ENCODE measurements at regions not wholly inside any gene's neighbourhood (a gene's known extent, or its start where the extent isn't known, plus 50 kb on each side); places are given as distances from the start of the nearest gene placed in this dataset.
"Not testable (repeated sequence)": the region's sequence is repeated elsewhere in the genome, so short reads cannot be mapped to it uniquely, and the experiment has no call there.

DNA sequence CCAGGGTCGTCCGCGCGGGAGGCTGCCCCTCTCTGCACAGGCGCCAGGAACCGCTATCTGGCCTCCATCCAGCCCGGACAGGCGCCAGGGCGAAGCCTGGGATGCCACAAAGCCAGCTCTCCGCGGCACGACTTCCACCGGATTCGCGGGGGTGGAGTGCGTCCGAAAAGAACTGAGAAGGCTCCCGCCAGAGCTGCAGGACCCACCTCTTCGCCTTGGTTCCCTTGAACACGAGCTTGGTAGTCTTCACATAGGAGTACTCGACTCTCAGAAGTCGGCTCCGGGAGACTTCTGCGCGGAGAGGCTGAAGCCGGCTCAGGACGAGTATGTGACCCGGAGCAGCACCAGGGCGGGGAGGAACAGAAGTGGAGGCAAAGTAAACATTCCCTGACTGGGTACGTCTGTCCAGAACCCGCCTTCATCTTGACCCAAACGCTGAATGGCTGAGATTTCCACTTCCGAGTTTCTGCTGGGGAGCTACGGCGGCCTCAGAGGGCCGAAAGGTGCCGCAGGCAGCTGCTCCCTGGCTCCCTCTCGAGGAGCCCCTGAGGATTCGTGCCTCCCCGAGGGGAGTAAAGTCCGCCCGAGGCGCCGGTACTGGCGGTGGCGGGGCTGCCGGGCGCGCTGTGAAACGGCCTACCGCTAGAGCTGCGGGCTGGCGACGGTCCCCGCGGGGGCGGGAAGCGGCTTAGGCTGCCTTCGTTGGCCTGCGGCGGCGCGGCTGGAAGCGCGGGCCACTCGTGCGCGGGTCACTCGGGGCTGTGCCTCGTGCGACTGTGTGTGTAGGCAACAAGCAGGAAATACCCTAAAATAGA, 2654.9 kb upstream of the DEFB115 start:
- H3K9me2 ChIP-seq (ENCODE audit: insufficient read depth, low read length); H3K9me3 ChIP-seq (ENCODE audit: low read length); H3K36me3 ChIP-seq (ENCODE audit: insufficient read depth, low read length); H3K4me1 ChIP-seq (ENCODE audit: insufficient read depth, low read length, poor library complexity, severe bottlenecking); CTCF ChIA-PET (ENCODE audit: unreplicated experiment); H4K20me1 ChIP-seq (ENCODE audit: insufficient read depth, low read length); H3K79me2 ChIP-seq (ENCODE audit: insufficient read depth, low read depth, low read length); POLR2A ChIA-PET; intact Hi-C loops (cut with micrococcal nuclease; ENCODE audit: unreplicated experiment): not testable (repeated sequence)
- H3K27ac ChIP-seq (ENCODE audit: low read depth, low read length, poor library complexity, severe bottlenecking): peak overlapping the region; percentile 34
- peak overlapping the region; percentile 69 for H3K4me2 ChIP-seq (ENCODE audit: low read length)
- peak overlapping the region; percentile 96 for H2AFZ ChIP-seq (ENCODE audit: low read length)
- BruUV-seq (replicated peaks): TSS peak; percentile 63
- peak; percentile 88 for DNase-seq (ENCODE audit: low spot score)
- TF ChIP-seq, protein P1, sequence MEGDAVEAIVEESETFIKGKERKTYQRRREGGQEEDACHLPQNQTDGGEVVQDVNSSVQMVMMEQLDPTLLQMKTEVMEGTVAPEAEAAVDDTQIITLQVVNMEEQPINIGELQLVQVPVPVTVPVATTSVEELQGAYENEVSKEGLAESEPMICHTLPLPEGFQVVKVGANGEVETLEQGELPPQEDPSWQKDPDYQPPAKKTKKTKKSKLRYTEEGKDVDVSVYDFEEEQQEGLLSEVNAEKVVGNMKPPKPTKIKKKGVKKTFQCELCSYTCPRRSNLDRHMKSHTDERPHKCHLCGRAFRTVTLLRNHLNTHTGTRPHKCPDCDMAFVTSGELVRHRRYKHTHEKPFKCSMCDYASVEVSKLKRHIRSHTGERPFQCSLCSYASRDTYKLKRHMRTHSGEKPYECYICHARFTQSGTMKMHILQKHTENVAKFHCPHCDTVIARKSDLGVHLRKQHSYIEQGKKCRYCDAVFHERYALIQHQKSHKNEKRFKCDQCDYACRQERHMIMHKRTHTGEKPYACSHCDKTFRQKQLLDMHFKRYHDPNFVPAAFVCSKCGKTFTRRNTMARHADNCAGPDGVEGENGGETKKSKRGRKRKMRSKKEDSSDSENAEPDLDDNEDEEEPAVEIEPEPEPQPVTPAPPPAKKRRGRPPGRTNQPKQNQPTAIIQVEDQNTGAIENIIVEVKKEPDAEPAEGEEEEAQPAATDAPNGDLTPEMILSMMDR (conservative IDR thresholded peaks at IDR 0.05; ENCODE audit: low read length): peak; percentile 73
- H3K4me3 ChIP-seq (ENCODE audit: low read depth, low read length, poor library complexity, severe bottlenecking): peak overlapping the region; percentile 85

GRCh38 chr20:28603218-28603577, 2654.3 kb upstream of the DEFB115 start:
- DNase-seq (ENCODE audit: low spot score); H3K9me2 ChIP-seq (ENCODE audit: insufficient read depth, low read length); POLR2A ChIA-PET; intact Hi-C loops (cut with micrococcal nuclease; ENCODE audit: unreplicated experiment); H3K27ac ChIP-seq (ENCODE audit: low read depth, low read length, poor library complexity, severe bottlenecking); CTCF ChIA-PET (ENCODE audit: unreplicated experiment); BruUV-seq (replicated peaks); H4K20me1 ChIP-seq (ENCODE audit: insufficient read depth, low read length); H3K79me2 ChIP-seq (ENCODE audit: insufficient read depth, low read depth, low read length); H3K36me3 ChIP-seq (ENCODE audit: insufficient read depth, low read length); H3K4me1 ChIP-seq (ENCODE audit: insufficient read depth, low read length, poor library complexity, severe bottlenecking); H3K9me3 ChIP-seq (ENCODE audit: low read length): not testable (repeated sequence)
- Histone ChIP-seq H2AFZ (ENCODE audit: low read length) (peak overlapping the region; percentile 96), H3K4me2 (ENCODE audit: low read length) (peak overlapping the region; percentile 69), H3K4me3 (ENCODE audit: low read depth, low read length, poor library complexity, severe bottlenecking) (peak overlapping the region; percentile 85)

DNA sequence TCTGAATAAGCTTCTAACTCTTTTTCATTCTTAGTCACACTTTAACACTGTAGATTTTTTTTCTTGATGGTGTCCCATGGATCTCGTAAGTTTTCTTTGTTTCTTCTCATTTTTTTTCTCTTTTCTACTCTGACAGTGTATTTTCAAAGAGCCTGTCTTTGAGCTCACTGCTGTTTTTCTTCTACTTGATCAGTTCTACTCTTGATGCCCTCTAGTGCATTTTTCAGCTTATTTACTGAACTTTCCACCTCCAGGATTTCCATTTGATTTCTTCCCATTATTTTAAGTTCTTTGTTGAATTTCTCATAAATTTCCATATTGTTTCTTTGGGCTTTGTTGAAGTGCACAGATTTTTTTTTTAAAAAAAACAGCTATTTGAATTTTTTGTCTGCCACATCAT, 2641.1 kb upstream of the DEFB115 start:
- no peak overlapping the region for H3K4me3 ChIP-seq (ENCODE audit: low read depth, low read length, poor library complexity, severe bottlenecking)
- POLR2A ChIA-PET: interaction anchor here (0.6 kb wide), 1 partner anchor 34 kb away, joined by 3 read pairs; no protein-coding TSS in a partner anchor
- H3K79me2 ChIP-seq (ENCODE audit: insufficient read depth, low read depth, low read length): no peaks in the 10 kb centered on the region
- H3K9me3 ChIP-seq (ENCODE audit: low read length): peaks cover 25% of the 10 kb centered on the region
- no peak for DNase-seq (ENCODE audit: low spot score)
- no peak overlapping the region for H3K4me2 ChIP-seq (ENCODE audit: low read length)
- no peak overlapping the region for H3K27ac ChIP-seq (ENCODE audit: low read depth, low read length, poor library complexity, severe bottlenecking)
- intact Hi-C loops (cut with micrococcal nuclease; ENCODE audit: unreplicated experiment): no loop called here
- H3K9me2 ChIP-seq (ENCODE audit: insufficient read depth, low read length): no peaks in the 10 kb centered on the region
- H2AFZ ChIP-seq (ENCODE audit: low read length): no peak overlapping the region
- H4K20me1 ChIP-seq (ENCODE audit: insufficient read depth, low read length): no peaks in the 10 kb centered on the region
- no peaks in the 10 kb centered on the region for H3K4me1 ChIP-seq (ENCODE audit: insufficient read depth, low read length, poor library complexity, severe bottlenecking)
- TF ChIP-seq EZH2phosphoT487 (IDR thresholded peaks at IDR 0.05; ENCODE audit: borderline replicate concordance, low read depth, low read length): no peak
- TF ChIP-seq, protein P1 (conservative IDR thresholded peaks at IDR 0.05; ENCODE audit: low read length): no peak
- H3K36me3 ChIP-seq (ENCODE audit: insufficient read depth, low read length): no peaks in the 10 kb centered on the region
- BruUV-seq (replicated peaks): no TSS peak
- CTCF ChIA-PET (ENCODE audit: unreplicated experiment): no interaction called here

DNA sequence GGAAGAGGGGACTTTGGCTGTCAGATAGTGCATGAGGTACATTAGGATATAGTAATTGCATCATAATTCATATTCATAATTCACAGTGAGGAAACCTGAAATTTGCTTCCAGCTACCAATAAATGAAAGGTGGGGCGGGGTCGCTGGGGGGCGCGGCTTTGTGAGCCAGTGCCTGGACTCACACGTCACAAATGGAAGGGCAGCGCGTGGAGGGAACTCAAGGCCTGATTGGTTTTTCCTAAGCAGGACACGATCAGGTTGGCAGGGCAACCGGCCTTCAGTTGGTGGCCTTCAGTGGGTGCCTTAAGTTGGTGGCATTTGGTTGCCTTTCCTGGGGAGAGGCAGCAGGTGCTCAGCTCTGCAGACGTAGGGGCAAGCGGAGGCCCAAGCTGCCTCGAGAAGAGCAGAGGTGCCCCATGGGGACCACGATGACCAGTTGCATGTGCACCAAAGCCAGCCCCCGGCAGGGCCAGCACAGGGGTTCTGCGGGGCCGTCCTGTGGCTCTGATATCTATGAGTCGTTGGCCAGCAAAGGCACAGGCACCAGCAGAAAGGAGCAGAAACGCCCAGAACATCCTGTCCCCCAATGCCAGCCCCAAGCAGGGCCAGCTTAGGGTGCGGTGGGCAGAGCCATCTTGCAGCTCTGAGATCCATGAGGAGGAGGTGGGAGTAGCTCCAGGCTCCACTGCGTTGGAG, 2637.4 kb upstream of the DEFB115 start:
- intact Hi-C loops (cut with micrococcal nuclease; ENCODE audit: unreplicated experiment); H3K79me2 ChIP-seq (ENCODE audit: insufficient read depth, low read depth, low read length); DNase-seq (ENCODE audit: low spot score); H2AFZ ChIP-seq (ENCODE audit: low read length); H3K4me1 ChIP-seq (ENCODE audit: insufficient read depth, low read length, poor library complexity, severe bottlenecking); H3K36me3 ChIP-seq (ENCODE audit: insufficient read depth, low read length); POLR2A ChIA-PET; H3K4me2 ChIP-seq (ENCODE audit: low read length); H4K20me1 ChIP-seq (ENCODE audit: insufficient read depth, low read length); CTCF ChIA-PET (ENCODE audit: unreplicated experiment); BruUV-seq (replicated peaks); H3K9me2 ChIP-seq (ENCODE audit: insufficient read depth, low read length); H3K27ac ChIP-seq (ENCODE audit: low read depth, low read length, poor library complexity, severe bottlenecking); H3K4me3 ChIP-seq (ENCODE audit: low read depth, low read length, poor library complexity, severe bottlenecking): not testable (repeated sequence)
- H3K9me3 ChIP-seq (ENCODE audit: low read length): peaks cover 11% of the 10 kb centered on the region; the same call in 1 of the 2 replicates

Data from OCI-LY7 (cell line).